Lower leg skin (tissue), 3 donors: ENCODE measurements at regions not wholly inside any gene's neighbourhood (a gene's known extent, or its start where the extent isn't known, plus 50 kb on each side); places are given as distances from the start of the nearest gene placed in this dataset.

Source experiments
- CTCF ChIP-seq, 3 donors: fragments of 450-650 bp; IDR thresholded peaks; one replicate each; pipeline ENCODE4 v1.5.1; 2016; ENCODE audit warnings: antibody characterized with exemption in 3 of 3, mild to moderate bottlenecking in 3 of 3, moderate library complexity in 2 of 3
- POLR2A ChIP-seq, 2 donors: fragments of 450-650 bp; IDR thresholded peaks; one replicate each; pipeline ENCODE4 v1.6.1; 2016 to 2017; ENCODE audit warnings: antibody characterized with exemption in 2 of 2, mild to moderate bottlenecking in 1 of 2, moderate library complexity in 1 of 2

- TF ChIP-seq CTCF (IDR thresholded peaks at IDR 0.05): no peak
- no peak for TF ChIP-seq POLR2A (IDR thresholded peaks at IDR 0.05)
These were observed 329.7 kb downstream of the CD83 start for GRCh38 chr6:14447240-14447639.
